HEK293 (cell line): ENCODE measurements at regions not wholly inside any gene's neighbourhood (a gene's known extent, or its start where the extent isn't known, plus 50 kb on each side); places are given as distances from the start of the nearest gene placed in this dataset.

Experiments
- CTCF ChIP-seq: fragments of 450-650 bp; formaldehyde crosslinking; IDR thresholded peaks from 2 replicates; pipeline ENCODE4 v1.5.1; 2016; ENCODE audit warnings: missing biosample characterization, missing genetic modification characterization
- ZNF214 ChIP-seq: fragments of 450-650 bp; formaldehyde crosslinking; IDR thresholded peaks from 2 replicates; pipeline ENCODE4 v1.5.1; 2017; ENCODE audit warnings: missing biosample characterization, mild to moderate bottlenecking, missing genetic modification characterization, borderline replicate concordance
- ZNF76 ChIP-seq: fragments of 450-650 bp; formaldehyde crosslinking; IDR thresholded peaks from 2 replicates; pipeline ENCODE4; 2016; ENCODE audit warnings: low read depth, missing biosample characterization, missing genetic modification characterization, borderline replicate concordance
- TF ChIP-seq, protein P1 (sequence below): fragments of 450-650 bp; formaldehyde crosslinking; IDR thresholded peaks from 2 replicates; pipeline ENCODE4 v1.5.1; 2017; ENCODE audit warnings: missing biosample characterization, missing genetic modification characterization

- TF ChIP-seq ZNF214 (tag by site-specific recombination) = no peak
- no peak for TF ChIP-seq ZNF76
- TF ChIP-seq CTCF (tag by site-specific recombination) = no peak
- TF ChIP-seq, protein P1, sequence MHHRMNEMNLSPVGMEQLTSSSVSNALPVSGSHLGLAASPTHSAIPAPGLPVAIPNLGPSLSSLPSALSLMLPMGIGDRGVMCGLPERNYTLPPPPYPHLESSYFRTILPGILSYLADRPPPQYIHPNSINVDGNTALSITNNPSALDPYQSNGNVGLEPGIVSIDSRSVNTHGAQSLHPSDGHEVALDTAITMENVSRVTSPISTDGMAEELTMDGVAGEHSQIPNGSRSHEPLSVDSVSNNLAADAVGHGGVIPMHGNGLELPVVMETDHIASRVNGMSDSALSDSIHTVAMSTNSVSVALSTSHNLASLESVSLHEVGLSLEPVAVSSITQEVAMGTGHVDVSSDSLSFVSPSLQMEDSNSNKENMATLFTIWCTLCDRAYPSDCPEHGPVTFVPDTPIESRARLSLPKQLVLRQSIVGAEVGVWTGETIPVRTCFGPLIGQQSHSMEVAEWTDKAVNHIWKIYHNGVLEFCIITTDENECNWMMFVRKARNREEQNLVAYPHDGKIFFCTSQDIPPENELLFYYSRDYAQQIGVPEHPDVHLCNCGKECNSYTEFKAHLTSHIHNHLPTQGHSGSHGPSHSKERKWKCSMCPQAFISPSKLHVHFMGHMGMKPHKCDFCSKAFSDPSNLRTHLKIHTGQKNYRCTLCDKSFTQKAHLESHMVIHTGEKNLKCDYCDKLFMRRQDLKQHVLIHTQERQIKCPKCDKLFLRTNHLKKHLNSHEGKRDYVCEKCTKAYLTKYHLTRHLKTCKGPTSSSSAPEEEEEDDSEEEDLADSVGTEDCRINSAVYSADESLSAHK (tag by site-specific recombination) = no peak
Measured at GRCh38 chr2:46813680-46814079, 101.9 kb downstream of the MCFD2 start.
